KBM-7 (cell line): ENCODE measurements at regions not wholly inside any gene's neighbourhood (a gene's known extent, or its start where the extent isn't known, plus 50 kb on each side); places are given as distances from the start of the nearest gene placed in this dataset.
"Not testable (repeated sequence)": the region's sequence is repeated elsewhere in the genome, so short reads cannot be mapped to it uniquely, and the experiment has no call there.

Experiments used
- DNase-seq: peaks from one replicate; pipeline ENCODE4 v3.0.0-alpha.2; 2015
- in situ Hi-C: fragments of 300-500 bp; cut with MboI; formaldehyde crosslinking; loops from 2 replicates; pipeline ENCODE4 v1.14.3; 2020; ENCODE audit warnings: low sequenced_read_pairs, low pct_unique_long_range_greater_than_20kb, mixed read lengths

GRCh38 chr10:78464118-78464855, 430.6 kb downstream of the RPS24 start:
- DNase-seq: no peak
- in situ Hi-C loops: no loop called here

GRCh38 chr10:78464856-78465267, 431.2 kb downstream of the RPS24 start:
- in situ Hi-C loops: no loop called here
- DNase-seq: no peak

- no peak for DNase-seq
- in situ Hi-C loops: no loop called here
Measured at GRCh38 chr10:78465431-78465830, 431.8 kb downstream of the RPS24 start.

- DNase-seq: no peak
- in situ Hi-C loops: no loop called here
Measured at GRCh38 chr10:78467496-78468106, 433.9 kb downstream of the RPS24 start.

GRCh38 chr10:78468731-78469130, 435.1 kb downstream of the RPS24 start:
- DNase-seq, in situ Hi-C loops: not testable (repeated sequence)

GRCh38 chr10:78470267-78471103, 436.8 kb downstream of the RPS24 start:
- DNase-seq: no peak
- in situ Hi-C loops: no loop called here

GRCh38 chr10:78471326-78471722, 437.7 kb downstream of the RPS24 start:
- in situ Hi-C loops: no loop called here
- DNase-seq: no peak

GRCh38 chr10:78471723-78472550, 438.3 kb downstream of the RPS24 start:
- in situ Hi-C loops: no loop called here
- no peak for DNase-seq

GRCh38 chr10:78472551-78472890, 438.9 kb downstream of the RPS24 start:
- in situ Hi-C loops: no loop called here
- DNase-seq: no peak

- no peak for DNase-seq
- in situ Hi-C loops: no loop called here
Measured at GRCh38 chr10:78473006-78473405, 439.3 kb downstream of the RPS24 start.

GRCh38 chr10:78474743-78475142, 441.1 kb downstream of the RPS24 start:
- in situ Hi-C loops: no loop called here
- DNase-seq: no peak

- in situ Hi-C loops: no loop called here
- no peak for DNase-seq
Measured at GRCh38 chr10:78475437-78475836, 441.8 kb downstream of the RPS24 start.

- in situ Hi-C loops: no loop called here
Measured at GRCh38 chr10:78476156-78476555, 442.5 kb downstream of the RPS24 start.

GRCh38 chr10:78476844-78477243, 443.2 kb downstream of the RPS24 start:
- DNase-seq: no peak
- in situ Hi-C loops: no loop called here

More at GRCh38 chr10:78476156-78476555, 442.5 kb downstream of the RPS24 start:
- no peak for DNase-seq

- no peak for DNase-seq
- in situ Hi-C loops: no loop called here
Measured at GRCh38 chr10:78478919-78479318, 445.3 kb downstream of the RPS24 start.

GRCh38 chr10:78479467-78479866, 445.8 kb downstream of the RPS24 start:
- in situ Hi-C loops: no loop called here
- DNase-seq: no peak

- in situ Hi-C loops: no loop called here
- DNase-seq: no peak
Measured at GRCh38 chr10:78481842-78482241, 448.2 kb downstream of the RPS24 start.

GRCh38 chr10:78483641-78484040, 450.0 kb downstream of the RPS24 start:
- DNase-seq: no peak
- in situ Hi-C loops: no loop called here

GRCh38 chr10:78489034-78489433, 455.4 kb downstream of the RPS24 start:
- in situ Hi-C loops: no loop called here

More at GRCh38 chr10:78489034-78489433, 455.4 kb downstream of the RPS24 start:
- DNase-seq: no peak
